ENCODE measurements at regions not wholly inside any gene's neighbourhood (a gene's known extent, or its start where the extent isn't known, plus 50 kb on each side); places are given as distances from the start of the nearest gene placed in this dataset.

- H3K27me3 ChIP-seq (ENCODE audit: insufficient read depth, low read length), result no peaks in the 10 kb centered on the region
- H3K9me3 ChIP-seq (ENCODE audit: low read length), result no peaks in the 10 kb centered on the region
- no peaks in the 10 kb centered on the region for H3K79me2 ChIP-seq (ENCODE audit: insufficient read depth, low read length)
- H3K36me3 ChIP-seq (ENCODE audit: insufficient read depth, low read length), result no peaks in the 10 kb centered on the region
- no peak overlapping the region for H3K9ac ChIP-seq (ENCODE audit: low read length)
- H3K4me2 ChIP-seq (ENCODE audit: low read length), result no peak overlapping the region
- H3K4me3 ChIP-seq (ENCODE audit: low read depth, low read length, poor library complexity, severe bottlenecking), result no peak overlapping the region
- H4K20me1 ChIP-seq (ENCODE audit: insufficient read depth, low read length), result no peaks in the 10 kb centered on the region
- H3K9me2 ChIP-seq (ENCODE audit: low read depth, low read length), result no peaks in the 10 kb centered on the region
- H2AFZ ChIP-seq (ENCODE audit: low read length), result no peak overlapping the region
- no peak for TF ChIP-seq CTCF (IDR thresholded peaks at IDR 0.05; ENCODE audit: low read length)
- no peak for TF ChIP-seq EZH2 (IDR thresholded peaks at IDR 0.05; ENCODE audit: borderline replicate concordance, low read length)
- H3K4me1 ChIP-seq (ENCODE audit: insufficient read depth, low read length, severe bottlenecking), result no peaks in the 10 kb centered on the region
- no peaks in the 10 kb centered on the region for H3F3A ChIP-seq (ENCODE audit: insufficient read depth, low read length)
- no peak overlapping the region for H3K27ac ChIP-seq (ENCODE audit: low read depth, low read length, poor library complexity, severe bottlenecking)
Measured at GRCh38 chr4:57640391-57641100, 530.4 kb upstream of the IGFBP7 start.

GRCh38 chr4:57639561-57640382 lies 529.6 kb upstream of the IGFBP7 start:
- TF ChIP-seq CTCF (IDR thresholded peaks at IDR 0.05; ENCODE audit: low read length), result no peak
- TF ChIP-seq EZH2 (IDR thresholded peaks at IDR 0.05; ENCODE audit: borderline replicate concordance, low read length), result no peak
- Histone ChIP-seq H3K79me2 (ENCODE audit: insufficient read depth, low read length) (no peaks in the 10 kb centered on the region), H3K27ac (ENCODE audit: low read depth, low read length, poor library complexity, severe bottlenecking) (no peak overlapping the region), H3K4me1 (ENCODE audit: insufficient read depth, low read length, severe bottlenecking) (no peaks in the 10 kb centered on the region), H3K9me3 (ENCODE audit: low read length) (no peaks in the 10 kb centered on the region), H3K9ac (ENCODE audit: low read length) (no peak overlapping the region), H3K4me3 (ENCODE audit: low read depth, low read length, poor library complexity, severe bottlenecking) (no peak overlapping the region), H4K20me1 (ENCODE audit: insufficient read depth, low read length) (no peaks in the 10 kb centered on the region), H3K27me3 (ENCODE audit: insufficient read depth, low read length) (no peaks in the 10 kb centered on the region), H3K4me2 (ENCODE audit: low read length) (no peak overlapping the region), H3F3A (ENCODE audit: insufficient read depth, low read length) (no peaks in the 10 kb centered on the region), H2AFZ (ENCODE audit: low read length) (no peak overlapping the region), H3K36me3 (ENCODE audit: insufficient read depth, low read length) (no peaks in the 10 kb centered on the region), H3K9me2 (ENCODE audit: low read depth, low read length) (no peaks in the 10 kb centered on the region)

- H3K27ac ChIP-seq (ENCODE audit: low read depth, low read length, poor library complexity, severe bottlenecking), result no peak overlapping the region
- no peaks in the 10 kb centered on the region for H3K27me3 ChIP-seq (ENCODE audit: insufficient read depth, low read length)
- no peak overlapping the region for H2AFZ ChIP-seq (ENCODE audit: low read length)
- H3K9ac ChIP-seq (ENCODE audit: low read length), result no peak overlapping the region
- H3K79me2 ChIP-seq (ENCODE audit: insufficient read depth, low read length), result no peaks in the 10 kb centered on the region
- H3K4me2 ChIP-seq (ENCODE audit: low read length), result no peak overlapping the region
- no peaks in the 10 kb centered on the region for H3F3A ChIP-seq (ENCODE audit: insufficient read depth, low read length)
- no peaks in the 10 kb centered on the region for H3K36me3 ChIP-seq (ENCODE audit: insufficient read depth, low read length)
- no peak overlapping the region for H3K4me3 ChIP-seq (ENCODE audit: low read depth, low read length, poor library complexity, severe bottlenecking)
- H3K9me3 ChIP-seq (ENCODE audit: low read length), result no peaks in the 10 kb centered on the region
- no peak for TF ChIP-seq CTCF (IDR thresholded peaks at IDR 0.05; ENCODE audit: low read length)
- no peak for TF ChIP-seq EZH2 (IDR thresholded peaks at IDR 0.05; ENCODE audit: borderline replicate concordance, low read length)
- H4K20me1 ChIP-seq (ENCODE audit: insufficient read depth, low read length), result no peaks in the 10 kb centered on the region
- no peaks in the 10 kb centered on the region for H3K9me2 ChIP-seq (ENCODE audit: low read depth, low read length)
- no peaks in the 10 kb centered on the region for H3K4me1 ChIP-seq (ENCODE audit: insufficient read depth, low read length, severe bottlenecking)
Measured at GRCh38 chr4:57635910-57636309, 525.7 kb upstream of the IGFBP7 start.

Data from OCI-LY1 (cell line).